Femur (tissue), 1 donor: ENCODE measurements at regions not wholly inside any gene's neighbourhood (a gene's known extent, or its start where the extent isn't known, plus 50 kb on each side); places are given as distances from the start of the nearest gene placed in this dataset.
"Not testable (repeated sequence)": the region's sequence is repeated elsewhere in the genome, so short reads cannot be mapped to it uniquely, and the experiment has no call there.

Source experiments
- DNase-seq: peaks from one replicate; pipeline ENCODE4 v3.0.0-alpha.2; 2017

GRCh38 chr13:62799931-62800436 is 1384.3 kb upstream of the PCDH20 start:
- DNase-seq = no peak

DNA sequence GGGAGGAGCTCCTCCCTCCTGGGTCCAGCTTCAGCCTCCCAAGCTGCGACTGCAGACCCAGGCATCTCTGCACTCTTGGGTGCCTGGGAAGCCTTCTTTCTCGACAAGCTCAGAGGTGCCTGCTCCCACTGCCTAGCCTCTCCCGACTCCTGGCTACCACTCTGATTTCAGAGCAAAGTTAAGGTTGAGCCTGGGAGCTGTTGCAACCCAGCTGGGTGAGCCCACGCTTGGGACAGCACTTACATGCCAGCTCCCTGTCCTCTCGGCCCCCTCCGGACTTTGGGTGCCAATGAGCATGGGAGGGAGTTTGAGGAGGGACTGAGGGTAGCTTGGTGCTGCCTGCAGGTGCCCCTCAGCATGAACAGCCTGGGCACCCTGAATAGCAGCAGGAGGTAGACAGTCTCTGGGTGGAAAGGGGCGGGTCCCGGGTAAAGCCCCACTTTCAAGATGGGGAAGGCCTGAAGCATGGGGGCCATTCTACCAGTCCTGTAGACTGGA is 1383.4 kb upstream of the PCDH20 start:
- DNase-seq = no peak

DNA sequence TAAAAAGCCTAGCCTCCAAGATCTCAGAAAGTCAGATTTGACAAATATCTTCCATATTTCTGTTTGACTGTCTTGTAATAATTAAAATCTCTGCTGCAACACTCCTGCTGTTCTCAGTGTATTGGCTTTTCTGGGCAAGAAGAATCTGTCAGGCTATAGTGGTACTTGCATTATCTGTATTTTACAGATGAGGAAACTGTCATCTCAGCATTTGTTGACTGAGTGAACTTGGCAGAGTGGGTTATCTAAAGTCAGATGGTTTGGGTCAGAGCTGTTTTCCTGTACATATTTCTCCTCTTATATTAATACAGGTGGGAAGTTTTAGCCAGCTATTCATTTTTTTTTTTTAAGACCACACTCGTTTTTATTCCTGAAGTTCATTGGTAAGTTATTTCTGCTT is 1378.2 kb upstream of the PCDH20 start:
- DNase-seq = no peak

DNA sequence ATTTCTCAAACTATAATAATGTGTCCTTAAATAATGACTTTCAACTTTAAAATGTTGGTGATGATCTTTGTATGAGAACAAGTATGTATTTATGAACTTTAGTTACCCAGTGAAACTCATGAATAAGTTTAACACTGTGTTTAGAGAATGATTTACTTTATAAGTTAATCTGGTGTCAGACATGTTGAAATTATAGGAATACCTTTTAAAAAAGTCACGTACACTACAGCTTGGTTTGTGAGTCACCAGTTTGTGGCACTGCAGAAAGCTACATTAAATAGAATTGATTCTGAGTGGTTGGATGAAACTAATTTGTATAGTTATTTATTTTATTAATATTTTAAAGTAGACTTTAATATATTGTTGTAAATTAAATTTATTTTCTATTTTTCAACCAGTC is 1366.2 kb upstream of the PCDH20 start:
- DNase-seq = no peak

DNA sequence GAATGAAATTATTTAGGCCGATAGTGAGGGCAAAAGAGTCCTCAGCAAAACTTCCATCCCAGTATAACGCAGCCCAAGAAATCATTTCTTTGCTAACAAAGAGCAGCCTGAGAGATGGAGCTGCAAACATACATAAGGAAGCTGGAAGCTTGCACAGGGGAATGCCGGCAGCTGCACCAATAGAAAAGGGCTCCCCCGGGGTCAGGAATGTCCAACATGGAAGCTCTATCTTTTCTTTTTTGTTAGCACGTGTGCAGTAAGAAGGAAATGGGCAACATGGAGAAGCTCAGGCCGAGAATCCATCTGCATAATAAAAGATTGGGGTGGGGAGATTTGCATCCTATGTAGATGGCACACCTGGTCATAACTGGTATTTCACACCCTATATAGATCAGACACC is 1363.5 kb upstream of the PCDH20 start:
- DNase-seq = no peak

DNA sequence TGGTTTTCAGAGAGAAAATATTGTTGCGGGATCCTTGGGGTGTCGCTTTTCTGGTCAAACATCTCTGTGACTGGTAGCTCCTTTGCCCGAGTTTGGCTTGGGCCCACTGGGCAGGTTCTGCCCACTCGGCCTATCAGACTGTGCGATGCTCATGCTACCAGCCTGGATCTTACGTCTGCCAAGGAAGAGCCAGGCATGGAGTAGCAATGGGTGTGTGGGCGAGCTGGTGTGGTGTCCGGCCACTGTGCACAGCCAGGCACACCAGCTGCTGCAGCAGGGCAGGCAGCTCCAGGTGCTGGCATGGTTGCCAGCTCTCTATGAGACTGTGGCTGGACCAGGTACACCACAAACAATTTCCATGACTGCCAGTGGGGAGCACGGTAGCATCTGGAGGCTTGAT is 1351.8 kb upstream of the PCDH20 start:
- DNase-seq = no peak

DNA sequence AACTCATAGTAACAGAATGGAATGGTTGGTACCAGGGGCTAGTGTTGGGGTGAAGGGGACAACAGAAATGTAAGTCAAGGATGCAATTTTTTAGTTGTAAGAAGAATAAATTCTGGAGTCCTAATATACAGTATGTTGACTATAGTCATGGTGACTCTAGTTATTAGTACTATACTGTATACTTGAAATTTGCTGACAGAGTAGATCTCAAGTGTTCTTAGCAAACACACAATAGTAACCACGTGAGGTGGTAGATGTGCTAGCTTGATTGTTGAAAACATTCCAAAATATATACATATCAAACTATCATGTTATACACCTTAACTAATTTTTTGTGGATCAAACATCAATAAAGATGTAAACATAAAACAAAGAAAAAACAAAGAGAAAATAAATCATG is 1345.1 kb upstream of the PCDH20 start:
- no peak for DNase-seq

DNA sequence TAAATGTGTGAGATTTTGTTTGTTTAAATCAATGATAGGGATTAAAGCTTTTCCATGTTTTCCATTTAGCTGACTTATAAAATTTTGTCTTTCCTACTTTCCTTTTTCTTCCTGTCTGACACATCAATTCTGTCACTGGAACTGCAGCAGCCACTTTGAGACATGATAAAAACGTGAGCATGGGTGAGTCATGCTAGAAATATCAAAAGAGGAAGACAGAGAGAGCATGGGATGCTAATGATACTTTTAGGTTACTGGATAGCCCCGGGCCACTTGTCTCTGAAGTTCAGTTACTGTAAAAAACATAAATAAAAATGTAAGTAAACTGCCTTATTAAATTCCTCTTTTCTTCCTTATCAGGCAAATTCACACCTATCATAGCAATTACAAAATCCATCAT is 1332.0 kb upstream of the PCDH20 start:
- DNase-seq = no peak

DNA sequence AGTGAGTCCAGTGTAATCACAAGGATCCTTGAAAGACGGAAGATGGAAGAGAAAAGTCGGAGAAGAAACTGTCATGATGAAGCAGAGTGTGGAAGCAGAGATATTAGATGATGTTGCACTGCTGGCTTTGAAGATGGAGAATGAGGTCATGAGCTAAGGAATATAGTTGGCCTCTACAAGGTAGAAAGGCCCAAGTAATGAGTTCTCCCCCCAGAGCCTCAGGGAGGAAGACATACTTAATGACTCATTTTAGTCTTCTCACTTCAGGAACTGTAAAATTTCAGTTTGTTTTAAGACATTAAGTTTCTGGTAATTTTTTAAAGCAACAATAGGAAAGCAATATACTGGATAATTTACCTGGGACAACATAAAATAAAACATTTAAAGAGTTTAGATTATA is 1331.5 kb upstream of the PCDH20 start:
- DNase-seq = no peak

- not testable (repeated sequence) for DNase-seq
Observed at GRCh38 chr13:62729746-62730145, 1314.1 kb upstream of the PCDH20 start.

- no peak for DNase-seq
Observed at GRCh38 chr13:62721893-62722292, 1306.2 kb upstream of the PCDH20 start.

- DNase-seq = not testable (repeated sequence)
Observed at GRCh38 chr13:62711948-62712347, 1296.3 kb upstream of the PCDH20 start.

DNA sequence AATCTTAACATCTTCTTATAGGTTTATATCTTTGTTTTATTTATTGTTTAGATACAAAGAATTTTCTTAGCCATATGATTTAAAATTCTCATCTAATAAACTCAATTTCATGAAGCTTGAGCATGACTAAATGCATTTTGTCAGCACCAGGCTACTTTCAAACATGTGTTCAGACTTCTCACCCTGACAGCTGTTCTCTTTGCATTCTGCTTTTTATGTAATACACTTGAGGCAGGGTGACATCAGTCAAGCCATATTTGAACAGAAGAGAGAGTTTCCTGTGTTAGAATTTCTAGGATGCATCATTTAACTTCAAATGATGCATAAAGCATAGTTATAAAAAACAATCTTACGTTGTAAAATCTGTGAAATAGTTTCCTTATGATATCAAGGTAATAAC is 1295.1 kb upstream of the PCDH20 start:
- DNase-seq = no peak

GRCh38 chr13:62706048-62706447 is 1290.4 kb upstream of the PCDH20 start:
- DNase-seq = no peak

- DNase-seq = no peak
Observed at GRCh38 chr13:62704875-62705274, 1289.2 kb upstream of the PCDH20 start.

DNA sequence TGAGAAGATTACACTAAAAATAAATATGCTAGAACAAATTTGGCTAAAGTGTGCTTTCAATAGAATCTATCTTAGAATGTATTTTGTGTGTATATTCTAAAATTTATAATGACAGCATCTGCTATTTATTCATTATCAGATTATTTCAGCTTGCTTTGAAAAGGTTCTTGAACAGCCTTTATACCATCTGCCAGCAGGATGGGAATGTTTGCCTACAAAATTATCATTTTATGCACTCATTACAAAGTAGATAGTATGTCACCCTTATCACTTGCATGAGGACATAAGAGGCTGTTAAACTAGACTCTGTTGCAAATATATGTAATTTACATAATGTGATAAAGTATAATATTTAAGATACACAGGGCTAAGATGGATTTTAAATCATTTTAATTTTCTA is 1286.9 kb upstream of the PCDH20 start:
- no peak for DNase-seq

DNA sequence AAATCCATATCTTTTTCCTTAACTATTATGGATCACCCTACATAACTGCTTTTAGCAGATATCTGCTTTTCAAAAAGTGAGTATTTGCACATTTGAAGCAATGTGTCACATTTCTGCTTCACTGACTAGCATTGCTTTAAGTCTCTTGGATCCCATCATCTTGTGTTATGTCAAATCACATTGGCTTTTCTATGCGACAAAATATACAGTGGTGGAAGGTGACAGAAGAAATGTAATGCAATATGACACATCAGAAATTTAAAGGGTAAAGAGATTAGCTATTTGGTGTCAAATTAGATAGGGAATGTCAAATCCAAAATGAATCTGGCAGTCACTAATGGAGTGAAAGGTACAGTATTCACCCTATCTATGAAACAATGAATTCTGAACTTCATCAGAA is 1282.1 kb upstream of the PCDH20 start:
- DNase-seq = no peak

DNA sequence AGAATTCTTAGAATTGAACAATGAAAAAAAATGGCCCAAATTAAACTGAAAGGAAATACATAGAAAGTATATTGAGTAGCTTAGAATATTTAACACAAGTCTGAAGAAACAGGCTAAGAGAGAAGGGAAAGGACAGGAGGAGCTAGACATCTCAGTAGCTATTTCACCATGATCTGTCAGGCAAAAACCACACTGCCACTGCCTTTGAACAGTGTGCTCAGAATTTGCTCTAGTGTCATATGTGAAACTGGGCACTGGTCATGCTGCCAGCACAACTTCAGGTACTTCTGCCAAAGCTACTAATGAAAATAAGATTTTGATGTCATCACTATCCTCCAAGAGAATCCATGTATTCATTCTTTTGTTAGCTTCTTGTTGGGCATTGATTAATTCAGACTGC is 1280.8 kb upstream of the PCDH20 start:
- no peak for DNase-seq

DNA sequence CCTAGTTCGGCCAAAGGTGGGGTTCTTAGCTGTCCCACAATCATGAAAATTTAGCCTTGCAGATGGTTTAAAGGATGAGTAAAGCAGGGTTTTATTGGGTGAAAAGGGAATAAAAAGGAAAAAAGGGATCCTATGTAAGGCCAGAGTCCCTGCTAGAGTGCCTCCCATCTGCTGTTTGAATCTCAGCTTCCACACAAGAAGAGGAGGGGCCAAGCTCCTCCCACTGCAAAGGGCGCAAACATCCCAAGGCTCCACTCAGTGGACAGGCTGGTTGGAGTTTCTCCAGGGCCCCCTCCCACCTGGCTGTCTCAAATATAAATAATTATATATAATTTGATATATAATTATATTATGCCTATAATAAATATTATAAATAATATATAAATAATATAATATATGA is 1272.1 kb upstream of the PCDH20 start:
- no peak for DNase-seq

DNA sequence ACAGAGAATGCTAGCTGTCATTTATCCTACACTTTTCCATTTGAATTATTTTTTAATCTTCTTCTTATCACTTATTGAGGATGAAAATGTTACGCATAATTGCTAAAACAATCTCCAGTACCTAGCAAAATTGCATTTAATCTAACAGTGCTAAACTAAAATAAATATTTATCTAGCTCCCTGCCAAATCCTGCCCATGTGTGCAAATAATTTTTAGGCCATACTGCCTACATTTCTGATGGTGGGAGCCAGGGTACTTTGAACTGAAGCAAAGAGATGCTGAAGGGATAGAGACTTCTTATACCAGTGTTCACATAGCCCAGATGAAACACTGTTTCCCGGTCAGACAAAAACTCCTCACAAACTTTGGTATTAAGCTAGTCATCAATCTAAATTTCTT is 1268.7 kb upstream of the PCDH20 start:
- no peak for DNase-seq

DNA sequence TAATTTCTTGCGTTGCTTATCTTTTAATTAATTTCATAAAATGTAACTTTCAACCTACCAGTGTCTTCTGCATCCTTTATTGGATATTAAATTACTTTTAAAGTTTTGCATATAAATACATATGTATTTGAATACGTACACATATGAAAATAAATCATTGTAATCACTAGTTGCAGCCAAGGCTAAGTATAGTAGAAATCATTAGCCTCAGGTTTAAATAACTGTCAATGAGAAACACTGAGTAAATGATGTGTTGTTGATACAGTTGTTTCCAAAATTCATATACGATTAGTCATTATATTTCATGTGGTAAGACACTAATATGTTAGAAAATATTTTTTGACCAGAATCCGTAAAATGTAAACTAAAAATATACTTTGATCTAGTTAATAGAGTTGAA is 1267.1 kb upstream of the PCDH20 start:
- no peak for DNase-seq

DNA sequence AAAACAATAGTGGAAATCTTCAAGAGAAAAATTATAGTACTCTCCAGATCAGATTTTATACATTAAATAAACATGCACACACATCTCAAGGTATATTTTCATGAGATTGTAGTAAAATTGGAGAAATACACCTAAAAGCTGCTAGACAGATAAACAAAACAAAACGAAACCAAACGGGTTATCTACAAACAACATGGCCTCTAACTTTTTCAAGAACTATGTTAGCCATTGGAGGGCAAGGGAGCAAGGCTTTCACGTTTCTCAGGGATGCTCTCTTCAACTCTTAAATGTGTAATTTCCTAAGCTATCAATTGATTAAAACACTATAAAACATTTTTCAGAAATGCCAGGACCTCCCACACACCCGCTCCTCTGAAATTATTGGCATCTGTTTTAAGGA is 1262.4 kb upstream of the PCDH20 start:
- no peak for DNase-seq

DNA sequence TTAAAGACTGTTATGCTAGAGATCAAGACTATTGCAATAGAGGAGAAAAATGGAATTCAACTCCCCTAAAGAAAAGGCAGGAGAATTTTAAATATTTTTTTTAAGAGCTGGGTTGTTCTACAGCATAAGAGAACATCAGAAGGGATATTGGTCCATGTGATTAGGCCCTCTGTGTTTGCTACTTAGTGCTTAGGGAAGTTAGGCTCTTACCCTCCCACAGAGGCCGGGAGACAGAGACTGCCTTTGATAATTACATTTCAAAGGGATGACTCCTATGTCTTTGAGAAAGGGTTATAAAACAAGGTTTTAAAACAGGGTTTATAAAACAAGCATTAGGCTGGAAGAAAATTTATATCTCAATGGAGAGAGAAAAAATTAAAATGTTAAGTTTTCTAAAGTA is 1248.1 kb upstream of the PCDH20 start:
- no peak for DNase-seq

DNA sequence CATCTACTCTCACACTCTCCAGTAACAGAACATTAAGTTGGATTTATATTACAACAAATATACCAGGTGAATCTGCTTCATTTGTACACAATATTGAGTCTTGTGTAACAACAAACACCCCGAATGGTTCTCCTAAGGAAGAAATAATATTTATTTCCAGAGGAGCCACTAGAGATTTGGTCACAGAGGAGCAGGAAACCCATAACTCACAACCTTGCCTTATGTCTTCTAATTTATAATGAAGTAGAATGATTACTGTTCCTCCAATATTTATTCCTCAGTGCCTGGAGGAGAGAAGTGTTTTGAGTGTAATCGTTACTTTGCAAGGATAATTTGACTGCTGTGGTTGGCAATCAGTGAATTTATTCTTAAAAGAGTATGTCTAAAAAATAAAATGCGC is 1243.7 kb upstream of the PCDH20 start:
- DNase-seq = no peak

- DNase-seq = no peak
Observed at GRCh38 chr13:62653371-62653770, 1237.7 kb upstream of the PCDH20 start.
